Neural cell (in vitro differentiated cells): ENCODE measurements at regions not wholly inside any gene's neighbourhood (a gene's known extent, or its start where the extent isn't known, plus 50 kb on each side); places are given as distances from the start of the nearest gene placed in this dataset.

Experiments
- EP300 ChIP-seq: fragments of 450-650 bp; conservative IDR thresholded peaks from 2 replicates; pipeline ENCODE4 v1.6.1; 2014; ENCODE audit warnings: antibody characterized with exemption, mild to moderate bottlenecking, moderate library complexity; ENCODE audit not compliant: poor library complexity, severe bottlenecking
- EZH2 ChIP-seq: fragments of 200-600, 300-800 bp; shearing (Covaris generic), sonication (generic); IDR thresholded peaks from 2 replicates; pipeline ENCODE4 v1.6.1; 2014; ENCODE audit warnings: antibody characterized with exemption, low read length, borderline replicate concordance, mild to moderate bottlenecking; ENCODE audit not compliant: insufficient read depth, poor library complexity, severe bottlenecking
- POLR2AphosphoS5 ChIP-seq: IDR thresholded peaks from 2 replicates; pipeline ENCODE4 v1.6.1; 2012
- RAD21 ChIP-seq: fragments of 450-650 bp; conservative IDR thresholded peaks from 2 replicates; pipeline ENCODE4 v1.6.1; 2014; ENCODE audit warnings: antibody characterized with exemption, mild to moderate bottlenecking, moderate library complexity
- SMC3 ChIP-seq: fragments of 450-650 bp; conservative IDR thresholded peaks from 2 replicates; pipeline ENCODE4 v1.6.1; 2014; ENCODE audit warnings: antibody characterized with exemption, mild to moderate bottlenecking, moderate library complexity; ENCODE audit not compliant: poor library complexity
- TF ChIP-seq, protein P1 (sequence below): fragments of 450-650 bp; IDR thresholded peaks from 2 replicates; pipeline ENCODE4 v1.5.1; 2014; ENCODE audit warnings: antibody characterized with exemption, mild to moderate bottlenecking, moderate library complexity; ENCODE audit not compliant: poor library complexity, severe bottlenecking

DNA sequence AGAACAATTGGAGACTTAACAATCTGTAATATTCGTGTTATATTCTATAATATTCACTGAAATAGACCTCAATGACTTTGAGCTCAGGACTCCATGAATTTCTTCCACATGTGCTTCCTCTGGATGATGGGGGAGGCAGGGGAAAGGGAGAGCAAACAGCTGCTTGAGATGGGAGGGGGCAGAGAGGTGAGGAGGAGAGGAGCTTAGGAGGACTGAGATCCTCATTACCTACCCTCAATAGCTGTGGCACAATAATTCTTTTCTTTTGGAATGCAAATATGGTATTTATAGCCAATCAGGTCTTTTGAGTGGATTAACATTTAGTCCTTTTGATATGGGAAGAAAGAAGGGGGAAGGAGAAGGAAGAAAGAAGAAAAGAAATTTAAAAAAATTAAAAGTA is 64.1 kb upstream of the ZNF217 start:
- TF ChIP-seq, protein P1, sequence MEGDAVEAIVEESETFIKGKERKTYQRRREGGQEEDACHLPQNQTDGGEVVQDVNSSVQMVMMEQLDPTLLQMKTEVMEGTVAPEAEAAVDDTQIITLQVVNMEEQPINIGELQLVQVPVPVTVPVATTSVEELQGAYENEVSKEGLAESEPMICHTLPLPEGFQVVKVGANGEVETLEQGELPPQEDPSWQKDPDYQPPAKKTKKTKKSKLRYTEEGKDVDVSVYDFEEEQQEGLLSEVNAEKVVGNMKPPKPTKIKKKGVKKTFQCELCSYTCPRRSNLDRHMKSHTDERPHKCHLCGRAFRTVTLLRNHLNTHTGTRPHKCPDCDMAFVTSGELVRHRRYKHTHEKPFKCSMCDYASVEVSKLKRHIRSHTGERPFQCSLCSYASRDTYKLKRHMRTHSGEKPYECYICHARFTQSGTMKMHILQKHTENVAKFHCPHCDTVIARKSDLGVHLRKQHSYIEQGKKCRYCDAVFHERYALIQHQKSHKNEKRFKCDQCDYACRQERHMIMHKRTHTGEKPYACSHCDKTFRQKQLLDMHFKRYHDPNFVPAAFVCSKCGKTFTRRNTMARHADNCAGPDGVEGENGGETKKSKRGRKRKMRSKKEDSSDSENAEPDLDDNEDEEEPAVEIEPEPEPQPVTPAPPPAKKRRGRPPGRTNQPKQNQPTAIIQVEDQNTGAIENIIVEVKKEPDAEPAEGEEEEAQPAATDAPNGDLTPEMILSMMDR = no peak
- TF ChIP-seq POLR2AphosphoS5 = no peak
- no peak for TF ChIP-seq RAD21
- no peak for TF ChIP-seq EP300
- no peak for TF ChIP-seq SMC3
- no peak for TF ChIP-seq EZH2
